ENCODE measurements at regions not wholly inside any gene's neighbourhood (a gene's known extent, or its start where the extent isn't known, plus 50 kb on each side); places are given as distances from the start of the nearest gene placed in this dataset.

DNA sequence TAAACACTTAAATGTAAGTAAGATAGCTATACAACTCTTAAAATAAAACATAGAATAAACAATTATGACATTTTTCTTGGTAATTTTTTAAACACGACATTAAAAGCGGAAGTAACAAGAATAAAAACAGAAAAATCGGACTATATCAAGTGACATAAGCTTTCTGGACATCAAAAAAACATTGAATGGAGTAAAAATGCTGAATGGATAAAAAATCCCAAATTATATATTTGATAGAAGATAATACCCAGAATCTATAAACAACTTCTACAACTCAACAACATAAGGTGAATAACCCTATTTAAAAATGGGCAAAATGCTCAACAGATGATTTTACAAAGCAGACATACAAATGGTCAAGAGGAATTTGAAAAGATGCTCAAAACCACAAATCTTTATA lies 1866.5 kb downstream of the TP53TG3F start:
- Histone ChIP-seq H3K36me3 (no peaks in the 10 kb centered on the region), H3K9me3 (no peaks in the 10 kb centered on the region), H3K4me1 (no peaks in the 10 kb centered on the region), H3K27me3 (no peaks in the 10 kb centered on the region), H3K27ac (no peak overlapping the region), H3K4me3 (no peak overlapping the region)
- no peak for DNase-seq
- no peak for ATAC-seq
- 44% methylated on average over 3 of the region's 3 CpGs for WGBS (ENCODE audit: insufficient coverage, low coverage, low lambda C conversion rate, missing lambda C conversion rate)
- TF ChIP-seq, protein P1, sequence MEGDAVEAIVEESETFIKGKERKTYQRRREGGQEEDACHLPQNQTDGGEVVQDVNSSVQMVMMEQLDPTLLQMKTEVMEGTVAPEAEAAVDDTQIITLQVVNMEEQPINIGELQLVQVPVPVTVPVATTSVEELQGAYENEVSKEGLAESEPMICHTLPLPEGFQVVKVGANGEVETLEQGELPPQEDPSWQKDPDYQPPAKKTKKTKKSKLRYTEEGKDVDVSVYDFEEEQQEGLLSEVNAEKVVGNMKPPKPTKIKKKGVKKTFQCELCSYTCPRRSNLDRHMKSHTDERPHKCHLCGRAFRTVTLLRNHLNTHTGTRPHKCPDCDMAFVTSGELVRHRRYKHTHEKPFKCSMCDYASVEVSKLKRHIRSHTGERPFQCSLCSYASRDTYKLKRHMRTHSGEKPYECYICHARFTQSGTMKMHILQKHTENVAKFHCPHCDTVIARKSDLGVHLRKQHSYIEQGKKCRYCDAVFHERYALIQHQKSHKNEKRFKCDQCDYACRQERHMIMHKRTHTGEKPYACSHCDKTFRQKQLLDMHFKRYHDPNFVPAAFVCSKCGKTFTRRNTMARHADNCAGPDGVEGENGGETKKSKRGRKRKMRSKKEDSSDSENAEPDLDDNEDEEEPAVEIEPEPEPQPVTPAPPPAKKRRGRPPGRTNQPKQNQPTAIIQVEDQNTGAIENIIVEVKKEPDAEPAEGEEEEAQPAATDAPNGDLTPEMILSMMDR (IDR thresholded peaks at IDR 0.05), result no peak
- no peak for TF ChIP-seq POLR2A (IDR thresholded peaks at IDR 0.05)
- intact Hi-C loops (cut with DNase I), result no loop called here

DNA sequence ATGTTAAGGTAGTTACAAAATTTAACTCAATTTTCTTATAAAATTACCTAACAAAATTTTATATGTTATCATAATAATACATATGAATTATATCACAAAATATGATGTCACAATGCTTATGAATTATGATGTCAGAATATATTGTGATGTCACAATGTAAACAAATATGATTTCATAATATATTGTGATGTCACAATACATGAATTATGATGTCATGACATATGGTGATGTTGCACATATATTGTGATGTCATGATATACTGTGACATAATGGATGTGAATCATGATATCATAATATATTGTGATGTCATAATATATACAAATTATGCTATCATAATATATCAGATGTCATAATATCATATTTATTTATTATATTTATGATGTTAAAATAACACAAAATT lies 1879.9 kb downstream of the TP53TG3F start:
- intact Hi-C loops (cut with DNase I), result no loop called here
- Histone ChIP-seq H3K36me3 (no peaks in the 10 kb centered on the region), H3K4me1 (no peaks in the 10 kb centered on the region), H3K27ac (no peak overlapping the region), H3K4me3 (no peak overlapping the region), H3K9me3 (no peaks in the 10 kb centered on the region), H3K27me3 (no peaks in the 10 kb centered on the region)
- ATAC-seq (no peak), DNase-seq (no peak)
- TF ChIP-seq, protein P1 (IDR thresholded peaks at IDR 0.05), result no peak
- TF ChIP-seq POLR2A (IDR thresholded peaks at IDR 0.05), result no peak

DNA sequence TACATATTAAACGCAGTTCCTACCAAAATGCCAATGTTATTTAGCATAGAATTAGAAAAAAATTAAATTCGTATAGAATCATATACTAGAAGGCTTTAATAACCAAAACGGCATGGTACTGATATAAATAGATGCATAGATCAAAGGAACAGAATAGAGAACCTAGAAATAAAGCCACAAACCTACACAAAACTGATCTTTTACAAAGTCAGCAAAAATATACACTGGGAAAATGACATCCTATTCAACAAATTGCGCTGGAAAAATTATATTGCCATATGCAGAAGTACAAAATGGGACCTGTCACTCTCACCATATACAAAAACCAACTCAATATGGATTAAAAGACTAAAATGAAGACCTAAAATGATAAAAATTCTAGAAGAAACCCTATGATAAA lies 1882.6 kb downstream of the TP53TG3F start:
- Histone ChIP-seq H3K27me3 (no peaks in the 10 kb centered on the region), H3K4me1 (no peaks in the 10 kb centered on the region), H3K36me3 (no peaks in the 10 kb centered on the region), H3K4me3 (no peak overlapping the region), H3K27ac (no peak overlapping the region), H3K9me3 (no peaks in the 10 kb centered on the region)
- DNase-seq, result no peak
- 16% methylated on average over 4 of the region's 4 CpGs for WGBS (ENCODE audit: insufficient coverage, low coverage, low lambda C conversion rate, missing lambda C conversion rate)
- intact Hi-C loops (cut with DNase I), result no loop called here
- TF ChIP-seq POLR2A (IDR thresholded peaks at IDR 0.05), result no peak
- TF ChIP-seq, protein P1 (IDR thresholded peaks at IDR 0.05), result no peak
- no peak for ATAC-seq

DNA sequence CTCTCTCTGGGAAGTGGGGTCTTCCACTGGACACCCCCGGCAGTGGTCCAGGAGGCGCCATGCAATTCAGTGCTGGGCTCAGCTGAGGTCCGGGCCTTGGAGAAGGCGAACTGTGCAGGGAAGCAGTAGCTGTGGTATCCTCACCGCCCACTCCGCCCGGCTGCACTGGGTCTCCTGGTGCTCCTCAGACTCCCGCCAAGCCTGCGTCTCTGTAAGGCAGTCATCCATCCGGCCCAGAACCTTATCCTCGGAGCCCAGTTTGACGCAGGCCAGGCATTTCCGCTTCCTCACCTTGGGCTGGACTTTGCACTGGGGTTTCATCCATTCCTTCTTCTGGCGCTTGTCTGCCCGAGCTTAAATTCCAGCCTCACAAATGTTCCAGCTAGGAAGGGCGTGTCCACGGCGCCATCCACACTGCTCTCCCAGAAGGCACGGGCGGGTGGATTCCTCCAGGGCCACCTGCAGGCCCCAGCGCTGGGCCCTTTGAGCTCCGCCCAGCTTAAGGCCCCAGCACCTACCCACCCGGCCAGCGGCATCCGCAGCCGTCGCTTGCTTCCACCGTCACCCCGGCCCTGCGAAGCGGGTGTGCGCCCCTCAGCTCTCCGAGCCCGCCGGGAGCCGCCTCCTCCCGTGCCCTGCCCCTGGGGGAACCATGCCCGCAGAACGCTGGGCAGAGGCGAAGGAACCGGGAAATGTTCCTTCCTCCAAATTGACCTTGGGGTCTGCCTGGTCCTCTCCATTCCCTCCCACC lies 1884.8 kb downstream of the TP53TG3F start:
- no peak overlapping the region for H3K4me3 ChIP-seq
- TF ChIP-seq POLR2A (IDR thresholded peaks at IDR 0.05), result no peak
- TF ChIP-seq, protein P1 (IDR thresholded peaks at IDR 0.05), result no peak
- no peak overlapping the region for H3K27ac ChIP-seq
- no peaks in the 10 kb centered on the region for H3K4me1 ChIP-seq
- H3K27me3 ChIP-seq, result no peaks in the 10 kb centered on the region
- H3K9me3 ChIP-seq, result no peaks in the 10 kb centered on the region
- intact Hi-C loops (cut with DNase I), result no loop called here
- WGBS (ENCODE audit: insufficient coverage, low coverage, low lambda C conversion rate, missing lambda C conversion rate), result 85% methylated on average over 6 of the region's 41 CpGs
- H3K36me3 ChIP-seq, result no peaks in the 10 kb centered on the region
- no peak for DNase-seq
- no peak for ATAC-seq

DNA sequence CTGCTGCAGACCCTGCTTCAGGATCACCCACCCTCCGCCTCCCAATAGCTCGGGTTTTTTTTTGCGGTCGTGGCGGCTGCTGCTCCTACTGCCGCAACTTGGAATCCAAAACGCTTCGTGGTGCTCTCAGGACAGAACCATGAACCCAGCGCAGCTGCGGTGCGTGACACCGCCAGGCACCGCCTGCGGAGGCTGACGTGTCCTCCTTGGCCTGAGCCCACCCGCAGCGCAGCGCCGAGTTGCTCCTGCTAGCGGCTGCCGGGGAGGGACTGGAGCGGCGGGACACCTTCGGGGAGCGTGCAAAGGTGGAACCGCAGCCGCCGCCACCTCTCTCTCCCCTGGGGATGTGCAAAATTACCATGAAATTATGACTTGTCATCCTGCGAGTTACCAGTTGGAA lies 1893.0 kb downstream of the TP53TG3F start:
- Histone ChIP-seq H3K9me3 (no peaks in the 10 kb centered on the region), H3K27me3 (no peaks in the 10 kb centered on the region), H3K27ac (no peak overlapping the region), H3K4me3 (no peak overlapping the region), H3K4me1 (no peaks in the 10 kb centered on the region), H3K36me3 (no peaks in the 10 kb centered on the region)
- TF ChIP-seq, protein P1 (IDR thresholded peaks at IDR 0.05), result no peak
- TF ChIP-seq POLR2A (IDR thresholded peaks at IDR 0.05), result no peak
- intact Hi-C loops (cut with DNase I), result no loop called here
- 40% methylated on average over 5 of the region's 29 CpGs for WGBS (ENCODE audit: insufficient coverage, low coverage, low lambda C conversion rate, missing lambda C conversion rate)
- no peak for DNase-seq
- ATAC-seq, result no peak

Measured in right lobe of liver (tissue), 6 donors.